NCI-H1105 (cell line): ENCODE measurements at regions not wholly inside any gene's neighbourhood (a gene's known extent, or its start where the extent isn't known, plus 50 kb on each side); places are given as distances from the start of the nearest gene placed in this dataset.
A peak's percentile ranks its signal among the peaks of the same experiment; 100 is the strongest.

ENCODE experiments used
- DNase-seq: peaks from one replicate; lab custom pipeline; 2025; lab: John Stamatoyannopoulos, UW

GRCh38 chr2:188851826-188852225, 122.3 kb upstream of the COL3A1 start:
- DNase-seq: no peak

- DNase-seq: no peak
These were observed 121.4 kb upstream of the COL3A1 start for GRCh38 chr2:188852772-188853171.

GRCh38 chr2:188853307-188853706, 120.9 kb upstream of the COL3A1 start:
- DNase-seq: no peak

- no peak for DNase-seq
These were observed 108.5 kb upstream of the COL3A1 start for GRCh38 chr2:188865681-188866080.

- DNase-seq: no peak
These were observed 104.6 kb upstream of the COL3A1 start for GRCh38 chr2:188869550-188869949.

GRCh38 chr2:188870289-188870688, 103.9 kb upstream of the COL3A1 start:
- no peak for DNase-seq

- DNase-seq: no peak
These were observed 99.1 kb upstream of the COL3A1 start for GRCh38 chr2:188875104-188875503.

GRCh38 chr2:188878716-188879115, 95.5 kb upstream of the COL3A1 start:
- DNase-seq: no peak

GRCh38 chr2:188880740-188881139, 93.4 kb upstream of the COL3A1 start:
- no peak for DNase-seq

GRCh38 chr2:188881434-188881833, 92.7 kb upstream of the COL3A1 start:
- no peak for DNase-seq

- DNase-seq: no peak
These were observed 90.1 kb upstream of the COL3A1 start for GRCh38 chr2:188884046-188884445.

GRCh38 chr2:188884517-188884916, 89.7 kb upstream of the COL3A1 start:
- DNase-seq: no peak

GRCh38 chr2:188889187-188889586, 85.0 kb upstream of the COL3A1 start:
- DNase-seq: no peak

- DNase-seq: no peak
These were observed 83.4 kb upstream of the COL3A1 start for GRCh38 chr2:188890755-188891154.

GRCh38 chr2:188892636-188893035, 81.5 kb upstream of the COL3A1 start:
- no peak for DNase-seq

- DNase-seq: no peak
These were observed 80.2 kb upstream of the COL3A1 start for GRCh38 chr2:188893972-188894371.

- no peak for DNase-seq
These were observed 79.2 kb upstream of the COL3A1 start for GRCh38 chr2:188894979-188895378.

GRCh38 chr2:188897096-188897495, 77.1 kb upstream of the COL3A1 start:
- no peak for DNase-seq

- DNase-seq: no peak
These were observed 75.9 kb upstream of the COL3A1 start for GRCh38 chr2:188898261-188898660.

GRCh38 chr2:188902901-188903491, 71.2 kb upstream of the COL3A1 start:
- peak; percentile 37 for DNase-seq

GRCh38 chr2:188903740-188904139, 70.4 kb upstream of the COL3A1 start:
- no peak for DNase-seq

- no peak for DNase-seq
These were observed 65.1 kb upstream of the COL3A1 start for GRCh38 chr2:188909036-188909435.

- no peak for DNase-seq
These were observed 57.4 kb upstream of the COL3A1 start for GRCh38 chr2:188916736-188917135.

GRCh38 chr2:188917632-188918031, 56.5 kb upstream of the COL3A1 start:
- DNase-seq: no peak

- DNase-seq: no peak
These were observed 54.3 kb upstream of the COL3A1 start for GRCh38 chr2:188919824-188920223.
